GM12878 (cell line): ENCODE measurements at regions not wholly inside any gene's neighbourhood (a gene's known extent, or its start where the extent isn't known, plus 50 kb on each side); places are given as distances from the start of the nearest gene placed in this dataset.

Experiments
- ATAC-seq: fragments of 200-7000 bp; cut with Tn5 transposase; 3 replicates; pipeline ENCODE4 v1.9.1; 2020; ENCODE audit warnings: mild to moderate bottlenecking, moderate library complexity
- BruUV-seq: library from RNA; stranded (reverse); fragments of 400-500 nt; replicated peaks from 2 replicates; lab custom pipeline; 2021; lab: Mats Ljungman, UMichigan
- CTCF ChIA-PET: fragments of 300-600 bp; sonication (Branson Sonifier 250); formaldehyde crosslinking; extraction: SDS; loops from one replicate; lab custom pipeline; 2021; ENCODE audit warnings: inconsistent platforms; lab: Yijun Ruan, JAX
- POLR2A ChIA-PET: fragments of 350-600 bp; formaldehyde crosslinking; extraction: SDS; loops from one replicate; lab custom pipeline; 2021; ENCODE audit warnings: inconsistent platforms; lab: Charles Lee
- RAD21 ChIA-PET: fragments of 300-600 bp; sonication (Branson Sonifier 250); formaldehyde crosslinking; loops from one replicate; lab custom pipeline; 2023; ENCODE audit warnings: antibody characterized with exemption; ENCODE audit not compliant: unreplicated experiment; lab: Charles Lee
- SMC1A ChIA-PET: fragments of 300-600 bp; sonication (Branson Sonifier 250); formaldehyde crosslinking; loops from one replicate; lab custom pipeline; 2023; ENCODE audit not compliant: unreplicated experiment, uncharacterized antibody; lab: Charles Lee
- DNase-seq: peaks from one replicate; pipeline ENCODE4 v3.0.0-alpha.2; 2011; ENCODE audit warnings: low read depth, low spot score
- FAIRE-seq: peaks from 3 replicates; lab custom pipeline; 2011; peaks lifted over from hg19 to GRCh38; lab: Jason Lieb, UNC
- H2AFZ ChIP-seq: 2 replicates; pipeline ENCODE4 v1.6.0; 2011; ENCODE audit warnings: low read depth, low read length, control low read depth; ENCODE audit not compliant: control insufficient read depth
- H3K27ac ChIP-seq: 2 replicates; pipeline ENCODE4 v1.5.1; 2011; ENCODE audit warnings: control low read depth; ENCODE audit not compliant: control insufficient read depth, insufficient read depth
- H3K27me3 ChIP-seq, 2 experiments: replicated peaks in 1 of 2; 2 replicates each; pipeline versions ENCODE4 v1.6.0 to v1.6.1; 2011; ENCODE audit warnings: low read length in 1 of 2; ENCODE audit not compliant: control insufficient read depth in 2 of 2, insufficient read depth in 2 of 2
- H3K36me3 ChIP-seq, 2 experiments: 2 replicates each; pipeline ENCODE4 v1.5.1; 2011; ENCODE audit warnings: low read length in 1 of 2; ENCODE audit not compliant: control insufficient read depth in 2 of 2, insufficient read depth in 2 of 2
- H3K4me1 ChIP-seq: 2 replicates; pipeline ENCODE4 v1.6.1; 2011; ENCODE audit warnings: mild to moderate bottlenecking, low read length, moderate library complexity, mixed read lengths; ENCODE audit not compliant: control insufficient read depth, insufficient read depth
- H3K4me2 ChIP-seq: 2 replicates; pipeline ENCODE4 v1.6.0; 2011; ENCODE audit warnings: control low read depth; ENCODE audit not compliant: control insufficient read depth, insufficient read depth
- H3K4me3 ChIP-seq: fragments of 200-600 bp; sonication (generic); 2 replicates; pipeline ENCODE4 v1.5.1; 2016
- H3K79me2 ChIP-seq: 2 replicates; pipeline ENCODE4 v1.6.0; 2011; ENCODE audit warnings: low read length; ENCODE audit not compliant: control insufficient read depth, insufficient read depth
- H3K9ac ChIP-seq: 2 replicates; pipeline ENCODE4 v1.8.0; 2011; ENCODE audit warnings: low read length, control low read depth, mixed read lengths; ENCODE audit not compliant: control insufficient read depth, insufficient read depth
- H3K9me3 ChIP-seq: replicated peaks from 3 replicates; pipeline ENCODE4 v1.5.1; 2011; ENCODE audit warnings: mild to moderate bottlenecking, low read length; ENCODE audit not compliant: control insufficient read depth, insufficient read depth
- H4K20me1 ChIP-seq: 2 replicates; pipeline ENCODE4 v1.6.0; 2011; ENCODE audit not compliant: control insufficient read depth, insufficient read depth
- BCL11A ChIP-seq: IDR thresholded peaks from 2 replicates; pipeline ENCODE4 v1.6.1; 2011; ENCODE audit warnings: low read depth, low read length
- BMI1 ChIP-seq: fragments of 450-650 bp; IDR thresholded peaks from 2 replicates; pipeline ENCODE4 v1.6.1; 2016; ENCODE audit warnings: mild to moderate bottlenecking, moderate library complexity, borderline replicate concordance
- BRCA1 ChIP-seq: IDR thresholded peaks from 2 replicates; pipeline ENCODE4 v1.6.1; 2011; ENCODE audit warnings: low read depth, low read length, improper control_type of control experiment
- CHD1 ChIP-seq: IDR thresholded peaks from 2 replicates; pipeline ENCODE4 v1.6.1; 2012; ENCODE audit warnings: low read depth, low read length, improper control_type of control experiment
- CREB1 ChIP-seq: IDR thresholded peaks from 2 replicates; pipeline ENCODE4 v1.6.1; 2012; ENCODE audit warnings: low read depth, mild to moderate bottlenecking, inconsistent platforms
- ETV6 ChIP-seq, 2 experiments: fragments of 450-650 bp in 1 of 2; IDR thresholded peaks in 1 of 2; conservative IDR thresholded peaks in 1 of 2; 2 replicates each; pipeline ENCODE4 v1.6.1; 2014; ENCODE audit warnings: antibody characterized with exemption in 1 of 2, borderline replicate concordance in 1 of 2, low read depth in 1 of 2, mild to moderate bottlenecking in 1 of 2, moderate library complexity in 1 of 2
- KDM1A ChIP-seq: fragments of 200-600 bp; sonication (generic); IDR thresholded peaks from 2 replicates; pipeline ENCODE4 v1.6.1; 2016; ENCODE audit warnings: borderline replicate concordance
- MEF2B ChIP-seq: fragments of 450-650 bp; IDR thresholded peaks from 2 replicates; pipeline ENCODE4 v1.6.1; 2018; ENCODE audit warnings: mild to moderate bottlenecking, moderate library complexity; ENCODE audit not compliant: partially characterized antibody, poor library complexity, severe bottlenecking
- PAX8 ChIP-seq: fragments of 450-650 bp; IDR thresholded peaks from 2 replicates; pipeline ENCODE4 v1.6.1; 2017; ENCODE audit warnings: mild to moderate bottlenecking, moderate library complexity
- PML ChIP-seq: IDR thresholded peaks from 2 replicates; pipeline ENCODE4 v1.6.1; 2012; ENCODE audit warnings: low read length, inconsistent platforms
- POLR2AphosphoS5 ChIP-seq: IDR thresholded peaks from 2 replicates; pipeline ENCODE4 v1.6.1; 2011; ENCODE audit warnings: mild to moderate bottlenecking, low read length, inconsistent platforms
- RAD21 ChIP-seq: IDR thresholded peaks from 2 replicates; pipeline ENCODE4 v1.6.1; 2011; ENCODE audit warnings: mild to moderate bottlenecking, low read depth, low read length, moderate library complexity; ENCODE audit not compliant: insufficient read depth
- SMAD5 ChIP-seq: IDR thresholded peaks from 2 replicates; pipeline ENCODE4 v1.6.1; 2016; ENCODE audit warnings: antibody characterized with exemption, low read depth
- TARDBP ChIP-seq: IDR thresholded peaks from 2 replicates; pipeline ENCODE4 v1.6.1; 2016; ENCODE audit warnings: borderline replicate concordance
- TCF3 ChIP-seq: IDR thresholded peaks from 2 replicates; pipeline ENCODE4 v1.6.1; 2012; ENCODE audit warnings: low read depth, mild to moderate bottlenecking, low read length, borderline replicate concordance; ENCODE audit not compliant: insufficient read depth
- ZSCAN29 ChIP-seq: fragments of 450-650 bp; IDR thresholded peaks from 2 replicates; pipeline ENCODE4 v1.6.1; 2017; ENCODE audit warnings: mild to moderate bottlenecking, moderate library complexity
- WGBS: methylation state at CpG from one replicate; pipeline ENCODE4 v1.1.6; 2016; ENCODE audit warnings: low lambda C conversion rate; ENCODE audit not compliant: insufficient replicate concordance, insufficient coverage; ENCODE audit errors: missing lambda C conversion rate; 5-methylcytosine and 5-hydroxymethylcytosine counted together
- in situ Hi-C: fragments of 300-500 bp; cut with MboI; formaldehyde crosslinking; loops from 9 replicates; pipeline ENCODE4 v1.14.3; 2018; ENCODE audit warnings: mixed read lengths
- intact Hi-C: fragments of 100-400 bp; cut with micrococcal nuclease; formaldehyde crosslinking; loops from one replicate; pipeline ENCODE4 v1.14.2; 2022; ENCODE audit not compliant: unreplicated experiment
- TF ChIP-seq, protein P1 (sequence below): fragments of 450-650 bp; IDR thresholded peaks from 2 replicates; pipeline ENCODE4 v1.6.1; 2014; ENCODE audit warnings: mild to moderate bottlenecking
- TF ChIP-seq, protein P2 (sequence below): IDR thresholded peaks from 2 replicates; pipeline ENCODE4 v1.6.1; 2011; ENCODE audit warnings: low read depth, low read length, improper control_type of control experiment, borderline replicate concordance
- TF ChIP-seq, protein P3 (sequence below): IDR thresholded peaks from 2 replicates; pipeline ENCODE4 v1.6.1; 2012; ENCODE audit warnings: low read depth, low read length, improper control_type of control experiment

- ChIA-PET CTCF (no interaction called here), SMC1A (interaction anchor here (0.6 kb wide), 1 partner anchor 1608 kb away, joined by 3 read pairs; no protein-coding TSS in a partner anchor), POLR2A (no interaction called here), RAD21 (no interaction called here)
- H3K27ac ChIP-seq: no peak overlapping the region
- H3K36me3 ChIP-seq: no peaks in the 10 kb centered on the region
- H2AFZ ChIP-seq: no peak overlapping the region
- no peak overlapping the region for H3K4me2 ChIP-seq
- 14% methylated on average over 9 of the region's 9 CpGs for WGBS
- in situ Hi-C loops (no loop called here), intact Hi-C loops (no loop called here)
- no peak overlapping the region for H3K4me3 ChIP-seq
- no peak for DNase-seq
- no peaks in the 10 kb centered on the region for H3K27me3 ChIP-seq
- no peak overlapping the region for H3K9ac ChIP-seq
- no peak for TF ChIP-seq SMAD5
- no peak for TF ChIP-seq RAD21
- TF ChIP-seq BCL11A: no peak
- TF ChIP-seq PAX8: no peak
- TF ChIP-seq PML: no peak
- no peak for TF ChIP-seq POLR2AphosphoS5
- TF ChIP-seq MEF2B: no peak
- TF ChIP-seq, protein P1, sequence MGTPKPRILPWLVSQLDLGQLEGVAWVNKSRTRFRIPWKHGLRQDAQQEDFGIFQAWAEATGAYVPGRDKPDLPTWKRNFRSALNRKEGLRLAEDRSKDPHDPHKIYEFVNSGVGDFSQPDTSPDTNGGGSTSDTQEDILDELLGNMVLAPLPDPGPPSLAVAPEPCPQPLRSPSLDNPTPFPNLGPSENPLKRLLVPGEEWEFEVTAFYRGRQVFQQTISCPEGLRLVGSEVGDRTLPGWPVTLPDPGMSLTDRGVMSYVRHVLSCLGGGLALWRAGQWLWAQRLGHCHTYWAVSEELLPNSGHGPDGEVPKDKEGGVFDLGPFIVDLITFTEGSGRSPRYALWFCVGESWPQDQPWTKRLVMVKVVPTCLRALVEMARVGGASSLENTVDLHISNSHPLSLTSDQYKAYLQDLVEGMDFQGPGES: no peak
- no peak for TF ChIP-seq TCF3
- no peak for TF ChIP-seq BRCA1
- TF ChIP-seq CREB1: no peak
- TF ChIP-seq KDM1A: no peak
- no peak for TF ChIP-seq ETV6 (conservative IDR thresholded peaks at IDR 0.05 in 1 of 2, IDR thresholded peaks at IDR 0.05 in 1 of 2; ENCODE audit: borderline replicate concordance in 1 of 2, low read depth in 1 of 2)
- TF ChIP-seq, protein P2, sequence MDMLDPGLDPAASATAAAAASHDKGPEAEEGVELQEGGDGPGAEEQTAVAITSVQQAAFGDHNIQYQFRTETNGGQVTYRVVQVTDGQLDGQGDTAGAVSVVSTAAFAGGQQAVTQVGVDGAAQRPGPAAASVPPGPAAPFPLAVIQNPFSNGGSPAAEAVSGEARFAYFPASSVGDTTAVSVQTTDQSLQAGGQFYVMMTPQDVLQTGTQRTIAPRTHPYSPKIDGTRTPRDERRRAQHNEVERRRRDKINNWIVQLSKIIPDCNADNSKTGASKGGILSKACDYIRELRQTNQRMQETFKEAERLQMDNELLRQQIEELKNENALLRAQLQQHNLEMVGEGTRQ: no peak
- no peak for TF ChIP-seq CHD1
- TF ChIP-seq BMI1: no peak
- TF ChIP-seq TARDBP: no peak
- no peak for TF ChIP-seq ZSCAN29
- TF ChIP-seq, protein P3, sequence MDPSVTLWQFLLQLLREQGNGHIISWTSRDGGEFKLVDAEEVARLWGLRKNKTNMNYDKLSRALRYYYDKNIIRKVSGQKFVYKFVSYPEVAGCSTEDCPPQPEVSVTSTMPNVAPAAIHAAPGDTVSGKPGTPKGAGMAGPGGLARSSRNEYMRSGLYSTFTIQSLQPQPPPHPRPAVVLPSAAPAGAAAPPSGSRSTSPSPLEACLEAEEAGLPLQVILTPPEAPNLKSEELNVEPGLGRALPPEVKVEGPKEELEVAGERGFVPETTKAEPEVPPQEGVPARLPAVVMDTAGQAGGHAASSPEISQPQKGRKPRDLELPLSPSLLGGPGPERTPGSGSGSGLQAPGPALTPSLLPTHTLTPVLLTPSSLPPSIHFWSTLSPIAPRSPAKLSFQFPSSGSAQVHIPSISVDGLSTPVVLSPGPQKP: no peak
- H3K9me3 ChIP-seq: no peaks in the 10 kb centered on the region; the same call in 2 of the 3 replicates
- H3K4me1 ChIP-seq: no peaks in the 10 kb centered on the region
- ATAC-seq: no peak
- H3K79me2 ChIP-seq: no peaks in the 10 kb centered on the region
- BruUV-seq: no TSS peak
- FAIRE-seq: no peak
- no peaks in the 10 kb centered on the region for H4K20me1 ChIP-seq
Observed at GRCh38 chr5:4339949-4340348, 744.3 kb downstream of the IRX1 start.
